ENCODE measurements at regions not wholly inside any gene's neighbourhood (a gene's known extent, or its start where the extent isn't known, plus 50 kb on each side); places are given as distances from the start of the nearest gene placed in this dataset.

DNA sequence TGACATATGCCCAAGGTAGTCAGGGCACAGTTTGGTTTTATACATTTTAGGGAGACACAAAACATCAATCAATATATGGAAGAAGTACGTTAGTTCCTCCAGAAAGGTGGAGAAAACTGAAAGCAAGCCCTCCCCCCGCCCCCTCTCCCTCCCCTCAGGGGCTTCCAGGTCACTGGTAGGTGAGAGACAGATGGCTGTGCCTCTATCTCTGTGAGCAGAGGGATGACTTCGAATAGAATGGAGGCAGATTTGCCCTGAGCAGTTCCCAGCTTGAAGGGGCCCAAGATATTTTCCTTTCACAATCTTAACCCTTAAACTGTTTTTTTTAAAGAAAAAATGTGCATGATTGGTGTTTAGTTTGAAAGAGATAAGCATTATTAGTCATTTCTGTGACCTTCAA is 114.0 kb downstream of the PCDH10 start:
- no peaks in the 10 kb centered on the region for H3K79me2 ChIP-seq
- TF ChIP-seq CTCF (IDR thresholded peaks at IDR 0.05), result no peak
- no peaks in the 10 kb centered on the region for H3K4me1 ChIP-seq
- no peaks in the 10 kb centered on the region for H3K36me3 ChIP-seq (ENCODE audit: control insufficient read depth, insufficient read depth, low read length)
- no peak overlapping the region for H3K9ac ChIP-seq
- H3K9me3 ChIP-seq (ENCODE audit: control insufficient read depth, low read length), result no peaks in the 10 kb centered on the region
- H3K27ac ChIP-seq, result no peak overlapping the region
- H2AFZ ChIP-seq, result no peak overlapping the region
- H3K27me3 ChIP-seq (ENCODE audit: control insufficient read depth, insufficient read depth, low read length), result no peaks in the 10 kb centered on the region
- no peak overlapping the region for H3K4me3 ChIP-seq (ENCODE audit: low read depth, low read length)
- H3K4me2 ChIP-seq (ENCODE audit: low read length), result no peak overlapping the region

GRCh38 chr4:133247861-133248260 is 98.8 kb downstream of the PCDH10 start:
- TF ChIP-seq CTCF (IDR thresholded peaks at IDR 0.05), result no peak
- no peaks in the 10 kb centered on the region for H3K27me3 ChIP-seq (ENCODE audit: control insufficient read depth, insufficient read depth, low read length)

GRCh38 chr4:133245226-133245625 is 96.1 kb downstream of the PCDH10 start:
- Histone ChIP-seq H3K4me1 (no peaks in the 10 kb centered on the region), H3K9me3 (ENCODE audit: control insufficient read depth, low read length) (no peaks in the 10 kb centered on the region), H3K79me2 (no peaks in the 10 kb centered on the region), H2AFZ (no peak overlapping the region), H3K27ac (no peak overlapping the region), H3K9ac (no peak overlapping the region), H3K27me3 (ENCODE audit: control insufficient read depth, insufficient read depth, low read length) (no peaks in the 10 kb centered on the region), H3K4me3 (ENCODE audit: low read depth, low read length) (no peak overlapping the region), H3K4me2 (ENCODE audit: low read length) (no peak overlapping the region), H3K36me3 (ENCODE audit: control insufficient read depth, insufficient read depth, low read length) (no peaks in the 10 kb centered on the region)
- TF ChIP-seq CTCF (IDR thresholded peaks at IDR 0.05), result no peak

More at GRCh38 chr4:133247861-133248260, 98.8 kb downstream of the PCDH10 start:
- Histone ChIP-seq H3K4me3 (ENCODE audit: low read depth, low read length) (no peak overlapping the region), H3K79me2 (no peaks in the 10 kb centered on the region), H3K9me3 (ENCODE audit: control insufficient read depth, low read length) (no peaks in the 10 kb centered on the region), H3K9ac (no peak overlapping the region), H3K27ac (no peak overlapping the region), H3K4me2 (ENCODE audit: low read length) (no peak overlapping the region), H2AFZ (no peak overlapping the region), H3K4me1 (no peaks in the 10 kb centered on the region), H3K36me3 (ENCODE audit: control insufficient read depth, insufficient read depth, low read length) (no peaks in the 10 kb centered on the region)
